ENCODE measurements at regions not wholly inside any gene's neighbourhood (a gene's known extent, or its start where the extent isn't known, plus 50 kb on each side); places are given as distances from the start of the nearest gene placed in this dataset.
"Not testable (repeated sequence)": the region's sequence is repeated elsewhere in the genome, so short reads cannot be mapped to it uniquely, and the experiment has no call there.

- DNase-seq (ENCODE audit: low read depth), result no peak
Measured at GRCh38 chr17:37828651-37829124, 83.8 kb upstream of the HNF1B start.

GRCh38 chr17:37827905-37828650 lies 83.2 kb upstream of the HNF1B start:
- no peak for DNase-seq (ENCODE audit: low read depth)

DNA sequence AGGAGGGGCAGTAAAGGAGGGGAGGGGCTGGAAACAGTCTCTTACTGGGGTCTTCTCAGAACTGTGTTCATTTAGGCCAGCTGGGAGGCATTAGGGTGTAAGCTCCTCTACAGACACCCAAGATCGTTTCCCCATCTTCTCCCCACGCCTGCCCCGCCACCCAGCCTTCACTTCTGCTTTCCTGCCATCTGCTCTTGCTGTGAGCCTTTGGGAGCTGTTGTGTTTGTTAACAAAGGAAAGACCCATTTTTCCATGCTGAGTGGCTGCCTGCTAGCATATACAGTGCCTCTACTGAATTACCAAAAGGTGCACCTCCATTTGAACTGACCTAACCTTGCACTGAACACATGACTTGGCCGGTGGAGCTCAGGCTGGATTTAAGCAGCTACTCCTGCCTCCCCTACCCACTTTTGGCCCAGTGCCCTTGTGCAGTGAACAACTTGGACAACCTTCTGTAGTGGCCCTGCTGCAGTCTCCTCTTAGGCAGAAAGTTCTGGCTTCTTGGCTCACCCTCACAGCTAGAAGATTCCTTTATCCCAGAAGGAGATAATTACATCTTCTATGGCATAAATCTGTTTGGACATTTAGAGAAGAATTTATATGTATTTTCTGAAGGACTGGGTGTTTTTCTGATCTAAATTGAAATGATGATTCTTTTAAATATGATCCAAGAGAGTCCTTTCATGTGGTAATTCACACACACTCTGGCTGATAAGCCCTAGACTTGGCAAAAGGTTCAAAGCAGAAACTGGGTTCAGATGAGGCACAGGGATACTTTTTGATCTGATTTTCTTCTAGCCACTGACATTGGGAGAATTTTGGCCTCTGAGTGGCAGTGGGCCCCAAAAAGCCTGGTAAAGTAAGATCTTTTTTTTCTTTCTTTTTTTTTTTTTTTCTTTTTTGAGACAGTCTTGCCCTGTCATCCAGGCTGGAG lies 81.9 kb upstream of the HNF1B start:
- no peak for DNase-seq (ENCODE audit: low read depth)

DNA sequence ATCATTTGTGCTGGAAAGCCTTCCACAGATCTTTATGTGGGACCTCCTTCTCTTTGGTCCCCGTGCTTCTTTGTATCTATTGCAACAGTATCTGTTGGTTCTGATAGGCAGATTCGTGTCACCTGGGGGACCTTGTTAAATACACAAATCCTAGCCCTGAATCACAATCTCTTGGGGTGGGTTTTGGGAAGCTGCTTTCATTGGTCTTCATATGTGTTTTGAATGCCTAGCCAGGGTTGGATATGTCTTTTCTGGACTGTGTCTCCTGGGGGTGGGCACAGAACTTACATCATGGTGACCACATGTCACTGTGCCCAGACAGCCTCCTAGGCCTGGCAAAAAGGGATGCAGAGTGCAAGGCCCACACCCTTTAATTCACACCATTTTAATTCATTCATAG lies 81.0 kb upstream of the HNF1B start:
- no peak for DNase-seq (ENCODE audit: low read depth)

DNA sequence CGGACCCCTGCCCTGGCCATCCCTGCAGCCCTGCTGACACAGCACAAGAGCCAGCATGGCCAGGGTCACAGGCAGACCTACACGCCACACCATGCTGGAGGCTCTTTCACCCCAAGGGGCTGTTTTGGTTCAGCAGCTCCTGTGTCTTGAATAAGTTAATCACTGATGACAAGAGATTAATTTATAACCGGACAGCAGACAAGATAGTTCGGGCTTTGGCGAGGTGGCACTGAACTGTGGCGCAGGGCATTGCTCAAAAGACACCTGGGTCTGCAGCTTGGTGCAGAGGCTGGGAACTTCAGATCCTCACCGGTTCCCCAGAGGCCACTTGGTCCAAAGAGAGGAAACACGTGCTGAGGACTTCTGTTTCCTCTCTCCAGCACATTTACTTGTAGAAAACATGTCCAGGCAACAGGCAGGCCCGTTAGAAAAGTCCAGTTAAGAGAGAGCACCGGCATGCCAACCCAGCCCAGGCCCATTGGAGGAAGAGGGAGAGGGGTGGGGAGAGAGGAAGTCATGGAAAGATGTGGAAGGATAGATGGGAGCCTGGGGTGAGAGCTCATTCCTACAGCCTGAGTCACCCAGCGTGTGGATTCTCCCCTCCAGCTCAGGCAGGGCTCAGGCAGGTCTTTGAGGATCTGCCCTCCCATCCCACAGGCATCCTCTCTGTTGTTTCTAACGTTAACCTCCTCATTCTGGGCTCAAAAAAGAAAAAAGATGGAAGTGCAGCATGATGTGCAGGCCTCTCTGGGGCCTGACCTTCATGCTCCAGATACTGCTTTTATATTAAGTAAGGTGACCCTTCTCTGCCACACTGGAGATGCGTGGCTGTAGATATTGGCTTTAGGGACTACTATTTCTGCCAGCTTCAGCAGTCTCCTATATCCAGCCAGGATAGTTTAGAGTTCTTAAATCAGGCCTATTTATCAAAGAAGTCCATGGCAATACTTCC lies 80.0 kb upstream of the HNF1B start:
- peak; percentile 65 for DNase-seq (ENCODE audit: low read depth)

GRCh38 chr17:37823996-37824395 lies 79.1 kb upstream of the HNF1B start:
- DNase-seq (ENCODE audit: low read depth), result no peak

- no peak for DNase-seq (ENCODE audit: low read depth)
Measured at GRCh38 chr17:37820995-37821713, 76.3 kb upstream of the HNF1B start.

DNA sequence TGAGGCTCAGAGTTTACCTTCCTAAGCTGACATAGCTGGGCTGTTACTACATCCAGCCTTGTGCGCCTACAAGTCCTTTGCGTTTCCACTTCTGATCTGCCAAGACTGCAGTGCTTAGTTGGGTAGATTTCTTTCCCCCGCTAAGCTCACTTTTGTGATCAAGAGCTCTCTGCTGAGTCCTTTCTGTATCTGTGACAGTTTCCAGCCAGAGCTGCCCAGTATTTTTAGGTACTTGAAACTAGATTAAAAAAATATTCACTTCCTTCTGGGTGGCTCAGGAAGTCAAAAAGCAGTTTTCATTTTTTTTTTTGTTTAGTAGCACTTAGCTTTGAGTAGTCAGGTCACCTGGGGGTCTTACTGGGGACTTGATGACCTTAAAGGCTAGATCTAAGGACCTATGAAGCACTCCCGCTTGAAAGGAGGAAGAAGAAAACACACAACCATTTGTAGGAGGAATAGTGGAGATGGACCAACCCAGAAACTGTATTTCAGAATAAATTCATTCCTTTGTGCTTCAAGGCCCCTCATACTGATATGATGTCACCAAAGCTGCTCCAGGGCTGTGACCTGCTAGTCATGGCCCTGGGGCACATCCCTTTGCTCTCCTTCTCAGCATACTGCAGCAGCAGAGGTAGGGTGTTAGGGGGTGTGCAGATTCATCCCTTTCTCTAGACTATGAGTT lies 75.6 kb upstream of the HNF1B start:
- no peak for DNase-seq (ENCODE audit: low read depth)

DNA sequence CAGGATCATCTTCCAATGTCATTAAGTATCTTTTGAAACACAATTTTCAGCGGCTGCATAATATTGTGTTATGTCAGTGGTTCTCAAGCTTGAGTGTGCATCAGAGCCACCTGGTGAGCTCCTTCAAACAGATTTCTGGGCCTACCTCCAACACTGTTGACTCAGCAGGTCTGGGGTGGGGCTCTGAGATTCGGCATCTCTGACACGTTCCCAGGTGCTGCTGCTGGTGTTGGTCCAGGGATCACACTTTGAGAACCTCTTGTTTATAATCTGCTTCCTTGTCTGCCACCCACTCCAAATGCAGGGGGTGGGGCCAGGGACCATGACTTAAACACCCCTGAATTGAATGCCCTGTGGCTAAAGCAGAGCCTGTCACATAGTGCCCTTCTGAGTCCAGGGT lies 73.8 kb upstream of the HNF1B start:
- no peak for DNase-seq (ENCODE audit: low read depth)

- DNase-seq (ENCODE audit: low read depth), result no peak
Measured at GRCh38 chr17:37816950-37817349, 72.1 kb upstream of the HNF1B start.

- DNase-seq (ENCODE audit: low read depth), result no peak
Measured at GRCh38 chr17:37815536-37815935, 70.7 kb upstream of the HNF1B start.

- DNase-seq (ENCODE audit: low read depth), result peak; percentile 86
Measured at GRCh38 chr17:37813751-37814150, 68.9 kb upstream of the HNF1B start.

GRCh38 chr17:37808846-37809245 lies 64.0 kb upstream of the HNF1B start:
- not testable (repeated sequence) for DNase-seq (ENCODE audit: low read depth)

- no peak for DNase-seq (ENCODE audit: low read depth)
Measured at GRCh38 chr17:37802712-37803416, 58.0 kb upstream of the HNF1B start.

GRCh38 chr17:37802061-37802595 lies 57.3 kb upstream of the HNF1B start:
- no peak for DNase-seq (ENCODE audit: low read depth)

GRCh38 chr17:37801171-37801570 lies 56.3 kb upstream of the HNF1B start:
- no peak for DNase-seq (ENCODE audit: low read depth)

- DNase-seq (ENCODE audit: low read depth), result no peak
Measured at GRCh38 chr17:37797206-37797605, 52.3 kb upstream of the HNF1B start.

DNA sequence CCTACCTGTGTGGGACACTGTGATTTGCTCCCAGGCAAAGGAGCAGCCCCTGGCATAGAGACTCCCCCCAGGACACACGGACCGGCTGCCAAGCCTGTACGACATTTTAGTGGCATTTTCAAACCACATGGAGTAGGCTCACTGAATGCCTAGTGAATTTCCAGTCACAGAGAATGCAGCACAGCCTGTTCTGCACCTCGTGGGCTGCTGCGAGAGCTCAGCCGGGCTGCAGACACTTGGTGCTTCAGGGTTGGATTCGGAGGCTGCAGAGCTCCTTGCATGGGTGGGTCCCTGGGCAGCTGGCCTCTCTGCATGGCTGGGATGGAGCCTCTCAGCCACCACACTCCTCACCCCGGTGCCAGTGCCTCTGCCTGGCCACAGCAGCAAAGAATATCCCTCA lies 51.2 kb upstream of the HNF1B start:
- no peak for DNase-seq (ENCODE audit: low read depth)

Measured in non-pigmented ciliary epithelial cell (primary cell).